HG03139 (cell line): ENCODE measurements at regions not wholly inside any gene's neighbourhood (a gene's known extent, or its start where the extent isn't known, plus 50 kb on each side); places are given as distances from the start of the nearest gene placed in this dataset.
A peak's percentile ranks its signal among the peaks of the same experiment; 100 is the strongest.

Experiments used
- ATAC-seq: cut with Tn5 transposase; IDR thresholded peaks from one replicate; pipeline ENCODE4 v1.9.1; 2021; ENCODE audit not compliant: unreplicated experiment

GRCh38 chr21:31566611-31567010, 92.9 kb upstream of the SOD1 start:
- ATAC-seq: no peak

- no peak for ATAC-seq
Observed at GRCh38 chr21:31566064-31566463, 93.4 kb upstream of the SOD1 start.

GRCh38 chr21:31564439-31564838, 95.1 kb upstream of the SOD1 start:
- no peak for ATAC-seq

GRCh38 chr21:31560479-31560878, 99.0 kb upstream of the SOD1 start:
- no peak for ATAC-seq

GRCh38 chr21:31559368-31560119, 99.9 kb upstream of the SOD1 start:
- ATAC-seq: peak; percentile 76

GRCh38 chr21:31558962-31559367, 100.5 kb upstream of the SOD1 start:
- peak; percentile 89 for ATAC-seq

- ATAC-seq: no peak
Observed at GRCh38 chr21:31558189-31558961, 101.1 kb upstream of the SOD1 start.

GRCh38 chr21:31557421-31558188, 101.9 kb upstream of the SOD1 start:
- ATAC-seq: no peak

GRCh38 chr21:31556662-31557061, 102.8 kb upstream of the SOD1 start:
- no peak for ATAC-seq

GRCh38 chr21:31555741-31556191, 103.7 kb upstream of the SOD1 start:
- ATAC-seq: no peak

- ATAC-seq: no peak
Observed at GRCh38 chr21:31554511-31555022, 104.9 kb upstream of the SOD1 start.

- ATAC-seq: no peak
Observed at GRCh38 chr21:31553926-31554325, 105.6 kb upstream of the SOD1 start.

- no peak for ATAC-seq
Observed at GRCh38 chr21:31553461-31553860, 106.0 kb upstream of the SOD1 start.

- no peak for ATAC-seq
Observed at GRCh38 chr21:31552826-31553225, 106.7 kb upstream of the SOD1 start.

GRCh38 chr21:31550070-31550469, 109.4 kb upstream of the SOD1 start:
- ATAC-seq: no peak

GRCh38 chr21:31548688-31549087, 110.8 kb upstream of the SOD1 start:
- ATAC-seq: no peak

- ATAC-seq: no peak
Observed at GRCh38 chr21:31546443-31547170, 112.9 kb upstream of the SOD1 start.

GRCh38 chr21:31545036-31545435, 114.5 kb upstream of the SOD1 start:
- no peak for ATAC-seq

- ATAC-seq: no peak
Observed at GRCh38 chr21:31543191-31543590, 116.3 kb upstream of the SOD1 start.

- ATAC-seq: no peak
Observed at GRCh38 chr21:31538816-31539215, 120.7 kb upstream of the SOD1 start.
